H1 (cell line): ENCODE measurements at regions not wholly inside any gene's neighbourhood (a gene's known extent, or its start where the extent isn't known, plus 50 kb on each side); places are given as distances from the start of the nearest gene placed in this dataset.

Experiments used
- CTCF ChIA-PET: fragments of 300-600 bp; sonication (Branson Sonifier 250); formaldehyde crosslinking; loops from one replicate; lab custom pipeline; 2021; ENCODE audit not compliant: partially characterized antibody; lab: Charles Lee
- POLR2A ChIA-PET: fragments of 300-600 bp; sonication (Branson Sonifier 250); formaldehyde crosslinking; loops from one replicate; lab custom pipeline; 2021; ENCODE audit warnings: inconsistent platforms; ENCODE audit not compliant: partially characterized antibody; lab: Charles Lee
- DNase-seq, 2 experiments: peaks; one replicate each; pipeline versions ENCODE4 v3.0.0 to v3.0.0-alpha.2; 2010 to 2022; ENCODE audit warnings: low spot score in 2 of 2, low read depth in 1 of 2, mixed read lengths in 1 of 2
- FAIRE-seq: peaks from 2 replicates; lab custom pipeline; 2011; peaks lifted over from hg19 to GRCh38; lab: Jason Lieb, UNC
- H2AFZ ChIP-seq: 2 replicates; pipeline ENCODE4 v1.8.1; 2012; ENCODE audit warnings: low read length, inconsistent platforms
- H2AK5ac ChIP-seq: 2 replicates; pipeline ENCODE4 v1.6.1; 2013; ENCODE audit warnings: low read depth, low read length
- H2BK120ac ChIP-seq: replicated peaks from 2 replicates; pipeline ENCODE3; 2013; ENCODE audit warnings: low read depth, low read length, inconsistent platforms
- H2BK12ac ChIP-seq: 2 replicates; pipeline ENCODE4 v1.6.1; 2013; ENCODE audit warnings: low read depth, low read length
- H2BK15ac ChIP-seq: 2 replicates; pipeline ENCODE4 v1.6.1; 2013; ENCODE audit warnings: low read length
- H2BK20ac ChIP-seq: 2 replicates; pipeline ENCODE4 v1.6.1; 2013; ENCODE audit warnings: low read length
- H2BK5ac ChIP-seq: 2 replicates; pipeline ENCODE4 v1.6.1; 2013; ENCODE audit warnings: low read depth, low read length
- H3K14ac ChIP-seq: 2 replicates; pipeline ENCODE4 v1.6.1; 2013; ENCODE audit warnings: inconsistent platforms; ENCODE audit not compliant: insufficient read length
- H3K18ac ChIP-seq: 2 replicates; pipeline ENCODE4 v1.6.1; 2013; ENCODE audit warnings: low read length; ENCODE audit errors: extremely low read depth
- H3K23ac ChIP-seq: 2 replicates; pipeline ENCODE4 v1.6.1; 2013; ENCODE audit warnings: inconsistent platforms; ENCODE audit not compliant: insufficient read length
- H3K23me2 ChIP-seq: 2 replicates; pipeline ENCODE4 v1.6.1; 2013; ENCODE audit warnings: low read depth, low read length
- H3K27ac ChIP-seq: 2 replicates; pipeline ENCODE4 v1.6.1; 2011; ENCODE audit warnings: low read depth, low read length, inconsistent platforms
- H3K27me3 ChIP-seq, 4 experiments: replicated peaks in 1 of 4; 1 replicate in 1 of 4; 2 replicates in 3 of 4; pipeline versions ENCODE4 v1.6.1 to v1.8.1; 2011 to 2013; ENCODE audit warnings: low read length in 3 of 4, mild to moderate bottlenecking in 3 of 4, inconsistent platforms in 2 of 4, mixed read lengths in 2 of 4, moderate library complexity in 1 of 4; ENCODE audit not compliant: control insufficient read depth in 3 of 4, insufficient read depth in 3 of 4; ENCODE audit errors: extremely low read depth in 1 of 4
- H3K36me3 ChIP-seq, 4 experiments: 2 replicates each; pipeline versions ENCODE4 v1.6.1 to v1.8.1; 2011 to 2013; ENCODE audit warnings: mild to moderate bottlenecking in 4 of 4, low read length in 3 of 4, moderate library complexity in 2 of 4, control low read depth in 1 of 4, inconsistent platforms in 1 of 4; ENCODE audit not compliant: insufficient read depth in 4 of 4, control insufficient read depth in 2 of 4
- H3K4ac ChIP-seq: replicated peaks from 2 replicates; pipeline ENCODE3; 2013; ENCODE audit warnings: low read length, low read depth, mixed read lengths, inconsistent platforms; ENCODE audit not compliant: insufficient read length
- H3K4me1 ChIP-seq, 4 experiments: replicated peaks in 1 of 4; 1 replicate in 1 of 4; 2 replicates in 3 of 4; pipeline versions ENCODE4 v1.6.1 to v1.8.1; 2011 to 2013; ENCODE audit warnings: low read length in 3 of 4, inconsistent platforms in 2 of 4, mixed read lengths in 1 of 4; ENCODE audit not compliant: insufficient read depth in 4 of 4, control insufficient read depth in 3 of 4
- H3K4me2 ChIP-seq, 2 experiments: 2 replicates each; pipeline versions ENCODE4 v1.6.1 to v1.8.1; 2011 to 2013; ENCODE audit warnings: low read depth in 2 of 2, low read length in 2 of 2, control low read depth in 1 of 2, inconsistent platforms in 1 of 2, mild to moderate bottlenecking in 1 of 2; ENCODE audit not compliant: insufficient read depth in 1 of 2
- H3K4me3 ChIP-seq, 4 experiments: fragments of 200-600, 300-600 bp in 1 of 4; sonication (generic), shearing (Covaris generic), sonication (Bioruptor Twin) in 1 of 4; 2 replicates each; pipeline versions ENCODE4 v1.5.1 to v1.8.1; 2011 to 2016; ENCODE audit warnings: low read length in 4 of 4, low read depth in 3 of 4, control low read depth in 2 of 4, inconsistent platforms in 2 of 4, mild to moderate bottlenecking in 2 of 4, mixed read lengths in 1 of 4, moderate library complexity in 1 of 4; ENCODE audit not compliant: insufficient read depth in 2 of 4; ENCODE audit errors: extremely low read depth in 1 of 4
- H3K56ac ChIP-seq: replicated peaks from 2 replicates; pipeline ENCODE3; 2013; ENCODE audit warnings: low read depth, mild to moderate bottlenecking, mixed read lengths, low read length, inconsistent platforms; ENCODE audit not compliant: insufficient read length
- H3K79me1 ChIP-seq: 2 replicates; pipeline ENCODE4 v1.6.1; 2013; ENCODE audit warnings: low read depth, low read length, control low read depth
- H3K79me2 ChIP-seq, 2 experiments: 2 replicates each; pipeline versions ENCODE4 v1.6.1 to v1.8.1; 2012 to 2013; ENCODE audit warnings: low read length in 2 of 2, mild to moderate bottlenecking in 2 of 2, inconsistent platforms in 1 of 2; ENCODE audit not compliant: insufficient read depth in 2 of 2, control insufficient read depth in 1 of 2
- H3K9ac ChIP-seq, 4 experiments: replicated peaks in 1 of 4; 1 replicate in 1 of 4; 2 replicates in 3 of 4; pipeline versions ENCODE4 v1.6.1 to v1.8.1; 2011 to 2013; ENCODE audit warnings: low read depth in 3 of 4, low read length in 3 of 4, control low read depth in 2 of 4, mild to moderate bottlenecking in 2 of 4, moderate library complexity in 2 of 4, inconsistent platforms in 1 of 4; ENCODE audit errors: extremely low read depth in 1 of 4
- H3K9me3 ChIP-seq, 2 experiments: 2 replicates each; pipeline versions ENCODE4 v1.6.1 to v1.8.1; 2012 to 2013; ENCODE audit warnings: mild to moderate bottlenecking in 2 of 2, moderate library complexity in 2 of 2, control low read depth in 1 of 2, inconsistent platforms in 1 of 2, low read depth in 1 of 2, low read length in 1 of 2, mixed read lengths in 1 of 2; ENCODE audit not compliant: insufficient read depth in 2 of 2
- H4K20me1 ChIP-seq, 2 experiments: replicated peaks in 1 of 2; 2 replicates each; pipeline versions ENCODE3 to v1.8.1; 2011 to 2013; ENCODE audit warnings: inconsistent platforms in 2 of 2, low read length in 2 of 2, mild to moderate bottlenecking in 1 of 2; ENCODE audit not compliant: insufficient read depth in 2 of 2, control insufficient read depth in 1 of 2
- H4K5ac ChIP-seq: 2 replicates; pipeline ENCODE4 v1.6.1; 2013; ENCODE audit warnings: low read length, low read depth, mixed read lengths, inconsistent platforms; ENCODE audit not compliant: insufficient read length
- H4K8ac ChIP-seq: 2 replicates; pipeline ENCODE4 v1.8.0; 2013; ENCODE audit warnings: mild to moderate bottlenecking, moderate library complexity, low read length, inconsistent platforms; ENCODE audit not compliant: insufficient read depth; ENCODE audit errors: extremely low read depth
- H4K91ac ChIP-seq: replicated peaks from 2 replicates; pipeline ENCODE3; 2013; ENCODE audit warnings: low read length, mixed read lengths, inconsistent platforms; ENCODE audit not compliant: insufficient read length
- HDAC2 ChIP-seq, 2 experiments: fragments of 300-600 bp in 1 of 2; sonication (generic) in 1 of 2; IDR thresholded peaks; 2 replicates each; pipeline ENCODE4 v1.6.1; 2011 to 2012; ENCODE audit warnings: low read depth in 2 of 2, low read length in 2 of 2, mild to moderate bottlenecking in 2 of 2, moderate library complexity in 2 of 2, borderline replicate concordance in 1 of 2, inconsistent platforms in 1 of 2
- POU5F1 ChIP-seq: IDR thresholded peaks from 2 replicates; pipeline ENCODE4 v1.6.1; 2011; ENCODE audit warnings: low read depth, mild to moderate bottlenecking, low read length, moderate library complexity
- RAD21 ChIP-seq, 2 experiments: IDR thresholded peaks in 1 of 2; conservative IDR thresholded peaks in 1 of 2; 2 replicates each; pipeline ENCODE4 v1.6.1; 2011; ENCODE audit warnings: low read depth in 2 of 2, low read length in 2 of 2, improper control_type of control experiment in 1 of 2, inconsistent platforms in 1 of 2, mild to moderate bottlenecking in 1 of 2, moderate library complexity in 1 of 2
- SRF ChIP-seq: IDR thresholded peaks from 2 replicates; pipeline ENCODE4 v1.6.1; 2011; ENCODE audit warnings: mild to moderate bottlenecking, low read depth, low read length, moderate library complexity
- WGBS, 2 experiments: shearing (Covaris generic) in 1 of 2; methylation state at CpG; one replicate each; pipeline versions ENCODE4 v1.1.6 to v1.1.7; 2013 to 2015; ENCODE audit warnings: low lambda C conversion rate in 2 of 2, mixed read lengths in 2 of 2, inconsistent platforms in 1 of 2, low coverage in 1 of 2, missing lambda C conversion rate in 1 of 2; ENCODE audit not compliant: insufficient replicate concordance in 2 of 2, insufficient coverage in 1 of 2, insufficient read length in 1 of 2; ENCODE audit errors: extremely low coverage in 1 of 2, missing lambda C conversion rate in 1 of 2; 5-methylcytosine and 5-hydroxymethylcytosine counted together

GRCh38 chr6:87921034-87921433, 126.6 kb upstream of the SPACA1 start:
- Histone ChIP-seq H3K27ac (no peak overlapping the region), H2BK120ac (no peak overlapping the region), H4K8ac (no peak overlapping the region), H3K4me2 (no peak overlapping the region), H3K23me2 (no peaks in the 10 kb centered on the region; the same call in 1 of the 2 replicates), H3K18ac (no peak overlapping the region), H4K20me1 (no peaks in the 10 kb centered on the region), H3K4me1 (no peaks in the 10 kb centered on the region; a peak in 1 of 7 replicates), H3K27me3 (no peaks in the 10 kb centered on the region), H3K9me3 (peaks cover under 1 to 3% of the 10 kb centered on the region in 2 experiments; a peak in 1 of 4 replicates), H3K4ac (no peak overlapping the region), H3K4me3 (no peak overlapping the region), H2BK12ac (no peak overlapping the region), H2BK20ac (no peak overlapping the region), H2AK5ac (no peak overlapping the region), H3K14ac (no peak overlapping the region), H4K5ac (no peak overlapping the region), H3K79me2 (no peaks in the 10 kb centered on the region), H2BK15ac (no peak overlapping the region), H3K36me3 (no peaks in the 10 kb centered on the region), H2AFZ (no peak overlapping the region), H3K9ac (no peak overlapping the region), H3K79me1 (no peaks in the 10 kb centered on the region), H3K23ac (no peak overlapping the region), H3K56ac (no peak overlapping the region), H2BK5ac (no peak overlapping the region), H4K91ac (no peak overlapping the region)
- DNase-seq (no peak), FAIRE-seq (no peak)
- ChIA-PET POLR2A (no interaction called here), CTCF (interaction anchor here (4.2 kb wide), 1 partner anchor 9 kb away, joined by 23 read pairs; no protein-coding TSS in a partner anchor)
- WGBS, 2 experiments = 86% methylated on average over 1 of the region's 1 CpG; no CpG with 5 or more reads in 1 of the 2 experiments
- no peak for TF ChIP-seq HDAC2 (IDR thresholded peaks at IDR 0.05; ENCODE audit: borderline replicate concordance in 1 of 2, low read depth in 2 of 2, low read length in 2 of 2)
- TF ChIP-seq RAD21 (IDR thresholded peaks at IDR 0.05 in 1 of 2, conservative IDR thresholded peaks at IDR 0.05 in 1 of 2; ENCODE audit: low read depth in 2 of 2, low read length in 2 of 2) = no peak
- TF ChIP-seq SRF = no peak
- no peak for TF ChIP-seq POU5F1
